Neuronal stem cell (in vitro differentiated cells): ENCODE measurements at regions not wholly inside any gene's neighbourhood (a gene's known extent, or its start where the extent isn't known, plus 50 kb on each side); places are given as distances from the start of the nearest gene placed in this dataset.

Source experiments
- DNase-seq: peaks from one replicate; pipeline ENCODE4 v3.0.0-alpha.2; 2013; ENCODE audit warnings: low spot score
- H2AFZ ChIP-seq: one replicate; pipeline ENCODE4 v1.6.1; 2013; ENCODE audit warnings: mild to moderate bottlenecking, low read length, inconsistent platforms
- H2AK5ac ChIP-seq: 2 replicates; pipeline ENCODE4 v1.6.1; 2013; ENCODE audit warnings: low read depth, mild to moderate bottlenecking, inconsistent platforms, low read length, moderate library complexity, mixed read lengths
- H2BK120ac ChIP-seq: 2 replicates; pipeline ENCODE4 v1.6.1; 2013; ENCODE audit warnings: low read depth, mild to moderate bottlenecking, inconsistent platforms, low read length, moderate library complexity, mixed read lengths
- H2BK12ac ChIP-seq: one replicate; pipeline ENCODE4 v1.6.1; 2013; ENCODE audit warnings: low read length, inconsistent platforms
- H2BK15ac ChIP-seq: 2 replicates; pipeline ENCODE4 v1.6.1; 2013; ENCODE audit warnings: mild to moderate bottlenecking, low read length, inconsistent platforms, mixed read lengths
- H2BK5ac ChIP-seq: one replicate; pipeline ENCODE4 v1.6.1; 2013; ENCODE audit warnings: inconsistent platforms, mild to moderate bottlenecking, low read length, moderate library complexity
- H3K14ac ChIP-seq: one replicate; pipeline ENCODE4 v1.6.1; 2013; ENCODE audit warnings: low read length, inconsistent platforms
- H3K18ac ChIP-seq: 2 replicates; pipeline ENCODE4 v1.6.1; 2013; ENCODE audit warnings: low read length, inconsistent platforms
- H3K23ac ChIP-seq: 2 replicates; pipeline ENCODE4 v1.6.1; 2013; ENCODE audit warnings: low read depth, mild to moderate bottlenecking, mixed read lengths, low read length, inconsistent platforms; ENCODE audit not compliant: poor library complexity
- H3K27ac ChIP-seq: replicated peaks from 3 replicates; pipeline ENCODE4 v1.5.1; 2013; ENCODE audit warnings: low read length, inconsistent platforms
- H3K27me3 ChIP-seq, 3 experiments: 2 replicates each; pipeline ENCODE4 v1.6.1; 2013; ENCODE audit warnings: low read length in 3 of 3, mild to moderate bottlenecking in 2 of 3, inconsistent platforms in 1 of 3, low read depth in 1 of 3, mixed read lengths in 1 of 3, moderate library complexity in 1 of 3; ENCODE audit not compliant: control insufficient read depth in 3 of 3, insufficient read depth in 3 of 3
- H3K36me3 ChIP-seq, 2 donors: replicated peaks in 1 of 2; 2 replicates each; pipeline ENCODE4 v1.6.1; 2013; ENCODE audit warnings: low read length in 2 of 2; ENCODE audit not compliant: control insufficient read depth in 2 of 2, insufficient read depth in 2 of 2
- H3K4ac ChIP-seq: 2 replicates; pipeline ENCODE4 v1.6.1; 2013; ENCODE audit warnings: inconsistent platforms, mild to moderate bottlenecking, low read length, moderate library complexity
- H3K4me1 ChIP-seq, 2 donors: 1 replicate in 1 of 2; 2 replicates in 1 of 2; pipeline ENCODE4 v1.6.1; 2013; ENCODE audit warnings: low read length in 2 of 2, low read depth in 1 of 2; ENCODE audit not compliant: control insufficient read depth in 2 of 2, insufficient read depth in 1 of 2
- H3K4me2 ChIP-seq: one replicate; pipeline ENCODE4 v1.6.1; 2013; ENCODE audit warnings: mild to moderate bottlenecking, low read length, inconsistent platforms; ENCODE audit not compliant: insufficient read depth, poor library complexity, severe bottlenecking
- H3K4me3 ChIP-seq, 2 donors: 2 replicates each; pipeline ENCODE4 v1.5.1; 2013; ENCODE audit warnings: low read length in 2 of 2, mild to moderate bottlenecking in 2 of 2, inconsistent platforms in 1 of 2, moderate library complexity in 1 of 2
- H3K79me1 ChIP-seq: one replicate; pipeline ENCODE4 v1.6.1; 2013; ENCODE audit warnings: low read depth, mild to moderate bottlenecking, inconsistent platforms, low read length, moderate library complexity
- H3K9ac ChIP-seq: one replicate; pipeline ENCODE4 v1.6.1; 2013; ENCODE audit warnings: mild to moderate bottlenecking, low read depth, low read length, inconsistent platforms; ENCODE audit not compliant: poor library complexity
- H3K9me3 ChIP-seq, 2 donors: replicated peaks in 1 of 2; 2 replicates each; pipeline versions ENCODE3 to v1.6.1; 2013; ENCODE audit warnings: low read length in 2 of 2, mild to moderate bottlenecking in 2 of 2, inconsistent platforms in 1 of 2, low read depth in 1 of 2, mixed read lengths in 1 of 2, moderate library complexity in 1 of 2; ENCODE audit not compliant: control insufficient read depth in 2 of 2, insufficient read depth in 1 of 2
- H4K8ac ChIP-seq: one replicate; pipeline ENCODE4 v1.6.1; 2013; ENCODE audit warnings: low read depth, mild to moderate bottlenecking, inconsistent platforms, low read length, moderate library complexity
- H4K91ac ChIP-seq: one replicate; pipeline ENCODE4 v1.6.1; 2013; ENCODE audit warnings: low read length, low read depth, mild to moderate bottlenecking, inconsistent platforms; ENCODE audit not compliant: poor library complexity
- WGBS, 2 donors: extraction: QIAGEN DNeasy Blood & Tissue Kit; methylation state at CpG; one replicate each; pipeline ENCODE4 v1.1.7; 2013; ENCODE audit warnings: missing lambda C conversion rate in 2 of 2, mixed read lengths in 1 of 2; ENCODE audit not compliant: insufficient read length in 2 of 2, insufficient replicate concordance in 1 of 2; ENCODE audit errors: extremely low coverage in 2 of 2; 5-methylcytosine and 5-hydroxymethylcytosine counted together

GRCh38 chr10:132120200-132120599, 54.5 kb downstream of the JAKMIP3 start:
- Histone ChIP-seq H4K91ac (no peak overlapping the region), H3K4me3 (no peak overlapping the region), H3K9ac (no peak overlapping the region), H2AFZ (no peak overlapping the region), H3K79me1 (no peaks in the 10 kb centered on the region), H3K23ac (no peak overlapping the region), H2AK5ac (peak overlapping the region; percentile 19), H3K18ac (peak overlapping the region; percentile 27), H3K27me3 (peaks cover 0 to 11% (median 3%) of the 10 kb centered on the region in 3 experiments), H3K4ac (no peak overlapping the region), H2BK12ac (no peak overlapping the region), H3K4me1 (peaks cover 0 to 5% of the 10 kb centered on the region in 2 donors), H4K8ac (no peak overlapping the region), H3K36me3 (no peaks in the 10 kb centered on the region), H3K9me3 (no peaks in the 10 kb centered on the region), H3K4me2 (no peak overlapping the region), H2BK5ac (no peak overlapping the region), H3K27ac (no peak overlapping the region), H2BK120ac (no peak overlapping the region), H3K14ac (no peak overlapping the region), H2BK15ac (no peak overlapping the region)
- no CpG with 5 or more reads among the region's 7 CpGs for WGBS, 2 donors
- no peak for DNase-seq

GRCh38 chr10:132120734-132121510, 55.2 kb downstream of the JAKMIP3 start:
- H2AFZ ChIP-seq, result no peak overlapping the region
- H2BK12ac ChIP-seq, result no peak overlapping the region
- H3K4me3 ChIP-seq, result no peak overlapping the region
- H3K14ac ChIP-seq, result peak overlapping the region; percentile 31
- H2BK5ac ChIP-seq, result no peak overlapping the region
- peak overlapping the region; percentile 34 for H2BK15ac ChIP-seq
- peak overlapping the region; percentile 74 for H2BK120ac ChIP-seq
- H3K4me2 ChIP-seq, result no peak overlapping the region
- peak overlapping the region; percentile 59 for H3K23ac ChIP-seq
- H3K9me3 ChIP-seq, result no peaks in the 10 kb centered on the region
- H3K36me3 ChIP-seq, result no peaks in the 10 kb centered on the region
- H3K79me1 ChIP-seq, result no peaks in the 10 kb centered on the region
- no peak overlapping the region for H3K4ac ChIP-seq
- no peak for DNase-seq
- WGBS, 2 donors, result no CpG with 5 or more reads among the region's 25 CpGs
- H3K4me1 ChIP-seq, result peaks cover 0 to 5% of the 10 kb centered on the region in 2 donors
- H4K8ac ChIP-seq, result no peak overlapping the region
- peaks cover 0 to 11% (median 3%) of the 10 kb centered on the region in 3 experiments for H3K27me3 ChIP-seq
- peak overlapping the region; percentile 19 for H2AK5ac ChIP-seq
- H4K91ac ChIP-seq, result no peak overlapping the region
- H3K27ac ChIP-seq, result no peak overlapping the region
- peak overlapping the region; percentile 77 for H3K18ac ChIP-seq
- no peak overlapping the region for H3K9ac ChIP-seq

- Histone ChIP-seq H3K4me2 (no peak overlapping the region), H2BK120ac (no peak overlapping the region), H3K36me3 (no peaks in the 10 kb centered on the region), H3K23ac (peak overlapping the region; percentile 47), H4K91ac (no peak overlapping the region), H3K14ac (no peak overlapping the region), H2BK12ac (no peak overlapping the region), H3K79me1 (no peaks in the 10 kb centered on the region), H2BK15ac (no peak overlapping the region), H2AK5ac (peak overlapping the region; percentile 14), H3K4me1 (peaks cover 0 to 5% of the 10 kb centered on the region in 2 donors), H3K9me3 (no peaks in the 10 kb centered on the region), H2BK5ac (no peak overlapping the region), H3K27me3 (peaks cover 0 to 14% (median 3%) of the 10 kb centered on the region in 3 experiments), H3K4ac (no peak overlapping the region), H3K18ac (peak overlapping the region; percentile 46), H3K9ac (no peak overlapping the region), H4K8ac (no peak overlapping the region), H3K27ac (no peak overlapping the region), H2AFZ (no peak overlapping the region), H3K4me3 (no peak overlapping the region)
- no CpG with 5 or more reads among the region's 12 CpGs for WGBS, 2 donors
- no peak for DNase-seq
Measured at GRCh38 chr10:132121511-132121830, 55.7 kb downstream of the JAKMIP3 start.

DNA sequence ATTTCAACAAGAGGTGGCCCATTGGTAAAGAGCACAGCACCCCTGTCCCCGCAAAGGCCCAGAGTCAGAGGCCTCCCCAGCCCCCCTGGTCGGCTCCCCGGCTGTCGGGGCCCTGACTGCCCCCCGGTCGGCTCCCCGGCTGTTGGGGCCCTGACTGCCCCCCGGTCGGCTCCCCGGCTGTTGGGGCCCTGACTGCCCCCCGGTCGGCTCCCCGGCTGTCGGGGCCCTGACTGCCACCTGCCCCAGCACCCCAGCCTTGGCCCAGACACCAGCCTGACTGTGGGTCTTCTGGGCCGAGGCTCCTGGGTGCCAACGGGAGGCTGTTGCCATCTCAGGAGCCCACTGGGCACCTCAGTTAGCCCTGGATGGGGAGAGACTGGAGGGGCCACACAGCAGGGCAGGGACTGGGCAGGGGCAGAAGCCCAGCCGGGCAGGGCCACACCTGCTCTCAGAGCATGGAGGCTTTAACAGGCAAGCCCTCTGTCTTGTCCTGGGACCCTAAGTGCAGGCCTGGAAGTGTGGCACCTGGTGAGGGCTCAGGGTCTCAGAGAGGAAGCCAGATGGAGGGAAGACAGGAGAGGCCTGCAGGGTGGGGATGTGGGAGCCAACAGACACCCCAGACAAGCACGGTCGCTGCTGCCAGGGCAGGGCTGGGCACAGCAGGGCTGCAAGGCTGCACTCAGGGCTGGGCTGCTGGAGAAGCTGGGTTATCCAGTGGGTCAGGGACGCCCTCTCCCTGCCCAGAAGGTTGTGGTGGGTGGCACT, 56.5 kb downstream of the JAKMIP3 start:
- no peak overlapping the region for H2BK15ac ChIP-seq
- H4K91ac ChIP-seq, result no peak overlapping the region
- DNase-seq, result no peak
- H2BK120ac ChIP-seq, result no peak overlapping the region
- no peak overlapping the region for H2BK12ac ChIP-seq
- H3K18ac ChIP-seq, result peak overlapping the region; percentile 20
- H3K36me3 ChIP-seq, result no peaks in the 10 kb centered on the region
- no peaks in the 10 kb centered on the region for H3K9me3 ChIP-seq
- H3K4me3 ChIP-seq, result no peak overlapping the region
- WGBS, 2 donors, result no CpG with 5 or more reads among the region's 20 CpGs
- H3K4ac ChIP-seq, result no peak overlapping the region
- no peak overlapping the region for H4K8ac ChIP-seq
- no peak overlapping the region for H3K27ac ChIP-seq
- no peak overlapping the region for H3K9ac ChIP-seq
- H3K14ac ChIP-seq, result no peak overlapping the region
- no peak overlapping the region for H2AFZ ChIP-seq
- H3K27me3 ChIP-seq, result peaks cover 0 to 14% (median under 1%) of the 10 kb centered on the region in 3 experiments
- H2BK5ac ChIP-seq, result no peak overlapping the region
- H2AK5ac ChIP-seq, result no peak overlapping the region
- H3K23ac ChIP-seq, result no peak overlapping the region
- peaks cover 0 to 5% of the 10 kb centered on the region in 2 donors for H3K4me1 ChIP-seq
- no peak overlapping the region for H3K4me2 ChIP-seq
- no peaks in the 10 kb centered on the region for H3K79me1 ChIP-seq
